Psoas muscle (tissue), 7 donors: ENCODE measurements at regions not wholly inside any gene's neighbourhood (a gene's known extent, or its start where the extent isn't known, plus 50 kb on each side); places are given as distances from the start of the nearest gene placed in this dataset.
"Not testable (repeated sequence)": the region's sequence is repeated elsewhere in the genome, so short reads cannot be mapped to it uniquely, and the experiment has no call there.

ENCODE experiments used
- ATAC-seq, 4 donors: fragments of 200-7000 bp; cut with Tn5 transposase; one replicate each; pipeline ENCODE4 v1.9.1; 2020; ENCODE audit warnings: moderate library complexity in 3 of 4, mild to moderate bottlenecking in 2 of 4
- DNase-seq, 2 donors: peaks; one replicate each; pipeline ENCODE4 v3.0.0-alpha.2; 2020
- H3K27ac ChIP-seq: fragments of 200-600 bp; one replicate; pipeline ENCODE4 v1.8.0; 2022
- H3K27me3 ChIP-seq, 3 donors: fragments of 200-600 bp in 1 of 3; one replicate each; pipeline versions ENCODE4 v1.6.1 to v1.8.0; 2013 to 2022; ENCODE audit warnings: low read length in 2 of 3, mild to moderate bottlenecking in 2 of 3, moderate library complexity in 1 of 3; ENCODE audit not compliant: insufficient read depth in 3 of 3
- H3K36me3 ChIP-seq, 2 donors: fragments of 200-600 bp in 1 of 2; one replicate each; pipeline versions ENCODE4 v1.6.1 to v1.8.0; 2013 to 2022; ENCODE audit warnings: low read depth in 1 of 2, mild to moderate bottlenecking in 1 of 2, moderate library complexity in 1 of 2; ENCODE audit not compliant: insufficient read depth in 1 of 2
- H3K4me1 ChIP-seq: fragments of 200-600 bp; one replicate; pipeline ENCODE4 v1.8.0; 2022
- H3K4me3 ChIP-seq: fragments of 200-600 bp; one replicate; pipeline ENCODE4 v1.8.0; 2022; ENCODE audit warnings: mild to moderate bottlenecking
- H3K9me3 ChIP-seq: fragments of 200-600 bp; one replicate; pipeline ENCODE4 v1.8.0; 2022
- CTCF ChIP-seq: fragments of 200-600 bp; IDR thresholded peaks from one replicate; pipeline ENCODE4 v1.8.0; 2022; ENCODE audit warnings: antibody characterized with exemption
- WGBS, 3 donors: extraction: QIAGEN DNeasy Blood & Tissue Kit; methylation state at CpG; one replicate each; pipeline versions ENCODE4 v1.1.6 to v1.1.7; 2013; 5-methylcytosine and 5-hydroxymethylcytosine counted together
- intact Hi-C, 2 donors: fragments of 100-400 bp; cut with DNase I; formaldehyde crosslinking; loops; one replicate each; pipeline versions ENCODE4 v1.11.0 to v1.14.2; 2022
- donor health status: healthy with polysubstance abuse.
- donor health status: DM: no; HTN: no; CAD: no; lungs with moderate emphysema.
- donor health status: Bipolar disorder and iron deficiency.
- donor health status: healthy.
- donor health status: DM: yes; HTN: yes; CAD: no.
- donor health status: DM: no; HTN: no; CAD: no.
- donor health status: DM: yes; HTN: yes; CAD: no.

GRCh38 chr3:101913168-101913567 lies 63.9 kb downstream of the NFKBIZ start:
- intact Hi-C loops: no loop called here
- DNase-seq (no peak), ATAC-seq (no peak)
- H3K27ac ChIP-seq: no peak overlapping the region
- WGBS, 3 donors: 50 to 58% (median 55%) methylated on average over 2 of the region's 2 CpGs
- H3K4me3 ChIP-seq: no peak overlapping the region
- no peaks in the 10 kb centered on the region for H3K27me3 ChIP-seq
- H3K36me3 ChIP-seq: no peaks in the 10 kb centered on the region
- TF ChIP-seq CTCF: no peak
- no peaks in the 10 kb centered on the region for H3K4me1 ChIP-seq
- no peaks in the 10 kb centered on the region for H3K9me3 ChIP-seq

GRCh38 chr3:101917761-101918160 lies 68.4 kb downstream of the NFKBIZ start:
- H3K36me3 ChIP-seq, DNase-seq, H3K4me3 ChIP-seq, H3K27me3 ChIP-seq, H3K27ac ChIP-seq, H3K9me3 ChIP-seq, intact Hi-C loops, ATAC-seq, H3K4me1 ChIP-seq: not testable (repeated sequence)
- 88 to 95% (median 94%) methylated on average over 2 of the region's 2 CpGs for WGBS, 3 donors

GRCh38 chr3:101922151-101922725 lies 72.9 kb downstream of the NFKBIZ start:
- WGBS, 3 donors: 86 to 89% (median 88%) methylated on average over 3 of the region's 3 CpGs
- H3K27me3 ChIP-seq, DNase-seq, H3K4me1 ChIP-seq, H3K4me3 ChIP-seq, H3K27ac ChIP-seq, H3K9me3 ChIP-seq, H3K36me3 ChIP-seq, ATAC-seq, intact Hi-C loops: not testable (repeated sequence)

- H3K9me3 ChIP-seq, H3K36me3 ChIP-seq, DNase-seq, ATAC-seq, intact Hi-C loops, H3K4me3 ChIP-seq, H3K4me1 ChIP-seq, H3K27me3 ChIP-seq, H3K27ac ChIP-seq: not testable (repeated sequence)
- WGBS, 3 donors: 96 to 100% (median 100%) methylated on average over 2 of the region's 2 CpGs
Measured at GRCh38 chr3:101924621-101925020, 75.3 kb downstream of the NFKBIZ start.

GRCh38 chr3:101925124-101925523 lies 75.8 kb downstream of the NFKBIZ start:
- ATAC-seq, H3K4me1 ChIP-seq, intact Hi-C loops, DNase-seq, H3K27ac ChIP-seq, H3K4me3 ChIP-seq, H3K9me3 ChIP-seq, H3K27me3 ChIP-seq, H3K36me3 ChIP-seq: not testable (repeated sequence)
- 85 to 100% (median 87%) methylated on average over 1 of the region's 1 CpG for WGBS, 3 donors

- Histone ChIP-seq H3K4me1 (no peaks in the 10 kb centered on the region), H3K36me3 (no peaks in the 10 kb centered on the region), H3K4me3 (no peak overlapping the region), H3K9me3 (no peaks in the 10 kb centered on the region), H3K27me3 (no peaks in the 10 kb centered on the region), H3K27ac (no peak overlapping the region)
- no peak for ATAC-seq
- intact Hi-C loops: no loop called here
- TF ChIP-seq CTCF: no peak
- 72 to 80% (median 78%) methylated on average over 2 of the region's 2 CpGs for WGBS, 3 donors
- no peak for DNase-seq
Measured at GRCh38 chr3:101925564-101925963, 76.2 kb downstream of the NFKBIZ start.

GRCh38 chr3:101926594-101927105 lies 77.3 kb downstream of the NFKBIZ start:
- Histone ChIP-seq H3K4me3 (no peak overlapping the region), H3K36me3 (no peaks in the 10 kb centered on the region), H3K4me1 (no peaks in the 10 kb centered on the region), H3K9me3 (no peaks in the 10 kb centered on the region), H3K27ac (no peak overlapping the region), H3K27me3 (no peaks in the 10 kb centered on the region)
- TF ChIP-seq CTCF: no peak
- no peak for DNase-seq
- intact Hi-C loops: no loop called here
- WGBS, 3 donors: 35 to 52% (median 35%) methylated on average over 7 of the region's 7 CpGs
- no peak for ATAC-seq
